Nephron (organoid): ENCODE measurements at regions not wholly inside any gene's neighbourhood (a gene's known extent, or its start where the extent isn't known, plus 50 kb on each side); places are given as distances from the start of the nearest gene placed in this dataset.

Experiments
- H3K27ac Mint-ChIP-seq, 3 experiments: 2 replicates each; pipeline ENCODE4 v1.8.0; 2020; ENCODE audit warnings: mixed read lengths in 3 of 3, mild to moderate bottlenecking in 2 of 3, moderate library complexity in 1 of 3
- H3K27me3 Mint-ChIP-seq: 2 replicates; pipeline ENCODE4 v1.8.0; 2021; ENCODE audit warnings: low read depth, mild to moderate bottlenecking, moderate library complexity, mixed read lengths
- H3K36me3 Mint-ChIP-seq: 2 replicates; pipeline ENCODE4 v1.8.0; 2020; ENCODE audit warnings: low read depth, mixed read lengths
- H3K4me1 Mint-ChIP-seq: 2 replicates; pipeline ENCODE4 v1.8.0; 2020; ENCODE audit warnings: mixed read lengths
- H3K4me3 Mint-ChIP-seq, 3 experiments: 2 replicates each; pipeline ENCODE4 v1.8.0; 2020; ENCODE audit warnings: mild to moderate bottlenecking in 3 of 3, mixed read lengths in 3 of 3, moderate library complexity in 2 of 3
- H3K9me3 Mint-ChIP-seq: 2 replicates; pipeline ENCODE4 v1.8.0; 2020; ENCODE audit warnings: mixed read lengths
- TF ChIP-seq, protein P1 (sequence below), 3 experiments: fragments of 200-600 bp; sonication (generic); IDR thresholded peaks; one replicate each; pipeline ENCODE4 v1.5.0; 2021; ENCODE audit warnings: antibody characterized with exemption in 3 of 3; ENCODE audit not compliant: unreplicated experiment in 3 of 3

DNA sequence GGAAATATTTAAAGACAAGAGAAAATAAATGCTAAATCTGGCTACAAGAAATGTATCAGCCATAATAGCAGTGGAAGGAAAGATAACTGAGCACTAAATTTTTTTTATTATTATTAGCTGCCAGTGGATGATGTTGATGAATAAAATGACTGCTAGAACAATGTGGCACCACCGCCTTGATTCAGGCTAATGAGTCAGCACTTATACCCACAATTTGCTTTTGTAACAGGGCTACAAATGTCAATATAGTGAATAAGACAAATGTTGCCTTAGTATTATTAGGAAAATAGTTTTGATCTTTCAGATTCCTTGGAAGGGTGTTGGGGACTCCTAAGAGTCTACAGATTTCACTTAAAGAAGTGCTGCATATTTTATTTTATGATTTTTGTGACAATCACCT is 555.2 kb upstream of the GRAMD2B start:
- H3K27me3 Mint-ChIP-seq = peaks cover 3% of the 10 kb centered on the region
- H3K4me3 Mint-ChIP-seq = no peak overlapping the region
- TF ChIP-seq, protein P1, sequence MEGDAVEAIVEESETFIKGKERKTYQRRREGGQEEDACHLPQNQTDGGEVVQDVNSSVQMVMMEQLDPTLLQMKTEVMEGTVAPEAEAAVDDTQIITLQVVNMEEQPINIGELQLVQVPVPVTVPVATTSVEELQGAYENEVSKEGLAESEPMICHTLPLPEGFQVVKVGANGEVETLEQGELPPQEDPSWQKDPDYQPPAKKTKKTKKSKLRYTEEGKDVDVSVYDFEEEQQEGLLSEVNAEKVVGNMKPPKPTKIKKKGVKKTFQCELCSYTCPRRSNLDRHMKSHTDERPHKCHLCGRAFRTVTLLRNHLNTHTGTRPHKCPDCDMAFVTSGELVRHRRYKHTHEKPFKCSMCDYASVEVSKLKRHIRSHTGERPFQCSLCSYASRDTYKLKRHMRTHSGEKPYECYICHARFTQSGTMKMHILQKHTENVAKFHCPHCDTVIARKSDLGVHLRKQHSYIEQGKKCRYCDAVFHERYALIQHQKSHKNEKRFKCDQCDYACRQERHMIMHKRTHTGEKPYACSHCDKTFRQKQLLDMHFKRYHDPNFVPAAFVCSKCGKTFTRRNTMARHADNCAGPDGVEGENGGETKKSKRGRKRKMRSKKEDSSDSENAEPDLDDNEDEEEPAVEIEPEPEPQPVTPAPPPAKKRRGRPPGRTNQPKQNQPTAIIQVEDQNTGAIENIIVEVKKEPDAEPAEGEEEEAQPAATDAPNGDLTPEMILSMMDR (IDR thresholded peaks at IDR 0.05; ENCODE audit: unreplicated experiment in 3 of 3) = no peak
- H3K27ac Mint-ChIP-seq = peak overlapping the region in 1 of 3 experiments; percentile 10
- peaks cover 6% of the 10 kb centered on the region for H3K4me1 Mint-ChIP-seq
- H3K36me3 Mint-ChIP-seq = no peaks in the 10 kb centered on the region
- H3K9me3 Mint-ChIP-seq = no peaks in the 10 kb centered on the region

GRCh38 chr5:125870256-125870655 is 553.0 kb upstream of the GRAMD2B start:
- peaks cover 4% of the 10 kb centered on the region for H3K9me3 Mint-ChIP-seq
- no peaks in the 10 kb centered on the region for H3K36me3 Mint-ChIP-seq
- peaks cover 6% of the 10 kb centered on the region for H3K4me1 Mint-ChIP-seq
- H3K27ac Mint-ChIP-seq = peak overlapping the region in 1 of 3 experiments; percentile 11
- peaks cover 4% of the 10 kb centered on the region for H3K27me3 Mint-ChIP-seq
- no peak overlapping the region for H3K4me3 Mint-ChIP-seq
- TF ChIP-seq, protein P1 (IDR thresholded peaks at IDR 0.05; ENCODE audit: unreplicated experiment in 3 of 3) = no peak

DNA sequence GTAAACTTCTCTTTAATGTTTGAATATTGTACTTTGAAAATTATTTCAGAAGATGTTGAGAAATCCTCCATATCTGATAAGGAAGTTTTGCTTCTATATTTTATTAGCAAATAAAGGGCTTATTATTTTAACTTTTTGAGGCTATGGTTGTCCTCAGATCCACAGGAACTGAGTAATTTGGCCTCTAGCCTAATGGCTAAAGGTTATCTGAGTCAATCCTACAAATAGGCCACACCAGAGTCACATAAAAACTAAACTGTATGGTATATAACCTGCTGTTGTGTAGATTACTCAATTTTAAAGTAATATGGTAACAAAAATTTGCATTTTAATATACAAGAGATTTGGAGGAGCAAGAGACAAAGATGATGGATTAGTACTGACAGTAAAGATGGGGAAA is 549.2 kb upstream of the GRAMD2B start:
- H3K27ac Mint-ChIP-seq = no peak overlapping the region
- peaks cover 4% of the 10 kb centered on the region for H3K27me3 Mint-ChIP-seq
- no peaks in the 10 kb centered on the region for H3K36me3 Mint-ChIP-seq
- H3K9me3 Mint-ChIP-seq = peaks cover 4% of the 10 kb centered on the region
- TF ChIP-seq, protein P1 (IDR thresholded peaks at IDR 0.05; ENCODE audit: unreplicated experiment in 3 of 3) = no peak
- peaks cover 6% of the 10 kb centered on the region for H3K4me1 Mint-ChIP-seq
- no peak overlapping the region for H3K4me3 Mint-ChIP-seq

DNA sequence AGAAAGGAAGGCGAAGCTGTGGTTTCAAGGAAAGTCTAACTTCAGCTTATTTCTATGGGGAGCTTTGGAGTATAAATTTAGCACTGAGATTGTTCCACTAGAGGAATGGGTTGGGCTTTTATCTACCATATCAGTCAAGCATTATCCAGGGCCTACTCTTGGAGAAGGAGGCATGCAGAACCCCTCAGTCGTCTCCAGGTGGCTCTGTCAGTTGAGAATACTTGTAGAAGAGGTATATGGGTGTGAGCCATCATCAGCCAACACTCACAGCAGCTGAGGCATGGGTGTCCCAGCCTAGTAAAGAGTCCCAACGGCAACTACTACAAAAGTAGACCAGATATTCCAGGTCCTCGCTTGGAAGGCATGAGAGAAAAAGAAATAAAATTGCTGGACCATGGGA is 548.5 kb upstream of the GRAMD2B start:
- TF ChIP-seq, protein P1 (IDR thresholded peaks at IDR 0.05; ENCODE audit: unreplicated experiment in 3 of 3) = no peak
- no peak overlapping the region for H3K27ac Mint-ChIP-seq
- H3K4me1 Mint-ChIP-seq = peaks cover 6% of the 10 kb centered on the region
- peaks cover 4% of the 10 kb centered on the region for H3K27me3 Mint-ChIP-seq
- no peak overlapping the region for H3K4me3 Mint-ChIP-seq
- peaks cover 4% of the 10 kb centered on the region for H3K9me3 Mint-ChIP-seq
- H3K36me3 Mint-ChIP-seq = no peaks in the 10 kb centered on the region

DNA sequence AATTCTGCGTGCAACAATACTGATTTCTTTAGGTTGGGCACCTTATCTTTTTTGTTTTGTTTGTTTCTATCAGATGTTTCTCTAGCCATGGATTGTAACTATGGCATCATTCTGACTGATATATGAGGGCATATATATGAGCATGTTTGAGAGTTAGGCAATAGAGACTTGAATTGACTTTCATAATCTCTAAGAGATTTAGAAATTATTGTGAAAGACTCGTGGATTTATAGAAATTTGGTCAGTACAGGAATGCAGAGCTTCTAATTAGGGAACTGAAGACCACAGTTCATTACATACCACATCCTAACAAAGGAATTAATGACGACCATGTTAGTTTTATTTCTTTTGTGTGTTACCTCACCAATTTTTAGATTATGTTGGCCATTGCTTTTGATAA is 546.0 kb upstream of the GRAMD2B start:
- peaks cover 4% of the 10 kb centered on the region for H3K27me3 Mint-ChIP-seq
- no peak overlapping the region for H3K27ac Mint-ChIP-seq
- no peaks in the 10 kb centered on the region for H3K4me1 Mint-ChIP-seq
- TF ChIP-seq, protein P1 (IDR thresholded peaks at IDR 0.05; ENCODE audit: unreplicated experiment in 3 of 3) = no peak
- H3K9me3 Mint-ChIP-seq = peaks cover 4% of the 10 kb centered on the region
- H3K4me3 Mint-ChIP-seq = no peak overlapping the region
- no peaks in the 10 kb centered on the region for H3K36me3 Mint-ChIP-seq

DNA sequence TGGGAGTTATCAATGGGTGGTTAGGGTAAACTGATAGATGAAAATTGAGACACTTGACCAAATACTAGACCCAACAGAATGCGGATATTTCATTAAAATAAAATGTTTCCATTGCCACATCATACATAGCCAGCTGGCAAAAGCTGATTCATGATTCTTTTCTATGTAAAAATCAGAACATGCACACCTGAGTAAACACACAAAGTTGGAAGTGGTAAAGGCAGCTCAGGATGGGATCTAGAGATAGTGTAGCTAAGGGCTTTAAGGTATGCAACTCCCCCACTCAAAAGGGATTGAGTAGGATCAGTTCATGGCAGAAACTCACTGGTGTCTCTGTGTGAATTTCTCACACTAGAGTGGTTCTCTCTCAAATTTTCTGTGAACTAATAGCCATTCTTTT is 541.1 kb upstream of the GRAMD2B start:
- Mint-ChIP-seq H3K27ac (no peak overlapping the region), H3K9me3 (no peaks in the 10 kb centered on the region), H3K4me3 (no peak overlapping the region), H3K4me1 (peaks cover 5% of the 10 kb centered on the region), H3K27me3 (no peaks in the 10 kb centered on the region), H3K36me3 (no peaks in the 10 kb centered on the region)
- TF ChIP-seq, protein P1 (IDR thresholded peaks at IDR 0.05; ENCODE audit: unreplicated experiment in 3 of 3) = no peak
